ENCODE measurements at regions not wholly inside any gene's neighbourhood (a gene's known extent, or its start where the extent isn't known, plus 50 kb on each side); places are given as distances from the start of the nearest gene placed in this dataset.

DNA sequence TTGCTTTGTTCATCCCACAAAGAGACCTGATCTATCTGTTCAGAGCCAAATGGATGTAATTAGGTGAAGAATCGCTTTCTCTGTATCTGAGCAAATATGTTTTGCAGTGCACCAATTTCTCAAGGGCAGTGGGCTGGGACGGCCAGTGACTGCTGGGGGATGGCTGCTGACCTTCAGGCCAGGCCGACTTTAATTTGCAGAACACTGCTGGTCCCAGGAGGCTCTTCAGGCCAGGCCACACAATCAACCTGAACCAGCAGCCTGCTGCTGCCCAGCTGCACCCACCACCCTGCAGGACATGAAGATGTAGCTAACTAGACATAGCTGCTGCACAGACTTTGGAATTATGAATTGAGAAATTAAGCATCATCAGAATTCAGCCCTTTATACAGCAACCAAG lies 194.4 kb upstream of the ONECUT1 start:
- no peak for FAIRE-seq

DNA sequence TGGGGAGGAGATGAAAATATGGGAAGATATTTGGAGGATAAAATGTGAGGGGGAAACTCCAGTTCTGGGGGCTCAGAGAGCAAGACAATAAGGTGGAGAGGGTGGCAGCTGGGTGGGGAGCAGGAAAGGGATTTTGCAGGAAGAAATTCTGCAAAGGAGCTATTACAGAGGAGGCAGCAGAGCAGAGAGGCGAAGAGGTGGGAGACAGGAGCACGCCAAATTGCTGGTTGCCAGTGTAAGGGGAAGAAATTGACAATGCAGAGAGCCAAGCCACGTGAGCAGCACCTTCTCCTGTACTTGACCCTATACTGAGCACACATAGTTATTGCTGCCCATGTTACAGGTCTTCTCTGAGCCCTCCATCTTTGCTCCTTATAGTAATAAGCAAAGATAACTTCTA lies 190.3 kb upstream of the ONECUT1 start:
- 61 to 64% (median 63%) methylated on average over 3 of the region's 3 CpGs for WGBS, 3 donors
- Histone ChIP-seq H3K9me3 (ENCODE audit: control insufficient read depth in 2 of 2, insufficient read depth in 1 of 2, low read depth in 1 of 2, low read length in 1 of 2) (no peaks in the 10 kb centered on the region), H3K4me1 (ENCODE audit: control insufficient read depth in 3 of 3, insufficient read depth in 2 of 3, low read depth in 1 of 3, low read length in 2 of 3) (no peaks in the 10 kb centered on the region), H3K4me3 (ENCODE audit: low read depth in 1 of 3, low read length in 3 of 3) (no peak overlapping the region), H3K27me3 (ENCODE audit: control insufficient read depth in 3 of 3, insufficient read depth in 3 of 3, low read length in 3 of 3) (no peaks in the 10 kb centered on the region), H3K36me3 (ENCODE audit: control insufficient read depth in 3 of 3, insufficient read depth in 2 of 3, low read depth in 1 of 3, low read length in 3 of 3) (no peaks in the 10 kb centered on the region), H3K27ac (ENCODE audit: low read depth in 1 of 3, low read length in 2 of 3) (no peak overlapping the region)
- no peak for FAIRE-seq
- DNase-seq, result no peak

More for the DNA sequence above, 194.4 kb upstream of the ONECUT1 start:
- H3K9me3 ChIP-seq (ENCODE audit: control insufficient read depth in 2 of 2, insufficient read depth in 1 of 2, low read depth in 1 of 2, low read length in 1 of 2), result no peaks in the 10 kb centered on the region
- no peak for DNase-seq
- H3K27me3 ChIP-seq (ENCODE audit: control insufficient read depth in 3 of 3, insufficient read depth in 3 of 3, low read length in 3 of 3), result no peaks in the 10 kb centered on the region
- H3K36me3 ChIP-seq (ENCODE audit: control insufficient read depth in 3 of 3, insufficient read depth in 2 of 3, low read depth in 1 of 3, low read length in 3 of 3), result no peaks in the 10 kb centered on the region
- no peak overlapping the region for H3K4me3 ChIP-seq (ENCODE audit: low read depth in 1 of 3, low read length in 3 of 3)
- no peaks in the 10 kb centered on the region for H3K4me1 ChIP-seq (ENCODE audit: control insufficient read depth in 3 of 3, insufficient read depth in 2 of 3, low read depth in 1 of 3, low read length in 2 of 3)
- WGBS, 3 donors, result 56 to 72% (median 65%) methylated on average over 3 of the region's 3 CpGs
- H3K27ac ChIP-seq (ENCODE audit: low read depth in 1 of 3, low read length in 2 of 3), result no peak overlapping the region

DNA sequence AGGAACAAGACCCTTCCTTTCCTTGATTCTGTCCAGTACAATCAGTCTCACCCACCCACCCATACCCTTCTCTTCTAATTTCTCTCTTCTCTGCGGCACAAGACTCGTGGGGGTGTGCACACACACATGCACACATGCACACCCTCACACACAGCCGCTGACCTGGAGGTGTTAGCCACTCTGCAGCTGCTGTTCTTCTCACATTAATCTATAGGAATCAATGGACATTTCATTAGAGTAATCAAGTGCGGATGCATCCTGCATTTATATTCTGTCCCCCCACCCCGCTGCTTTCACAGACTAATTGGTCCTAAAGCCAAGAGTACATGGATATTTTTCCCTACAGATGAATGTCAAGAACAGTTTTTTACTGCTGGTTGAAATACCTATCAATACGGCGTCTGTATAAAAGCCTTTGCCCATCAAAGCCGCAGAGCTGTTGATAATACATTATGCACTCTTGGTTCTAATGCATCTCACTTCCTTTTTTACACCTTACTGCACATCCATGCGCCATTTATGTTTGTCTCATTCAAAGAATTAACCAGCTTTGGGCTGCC lies 186.5 kb upstream of the ONECUT1 start:
- DNase-seq (no peak), FAIRE-seq (no peak)
- 85 to 86% (median 86%) methylated on average over 9 of the region's 9 CpGs for WGBS, 3 donors
- H3K4me3 ChIP-seq (ENCODE audit: low read depth in 1 of 3, low read length in 3 of 3), result no peak overlapping the region
- no peaks in the 10 kb centered on the region for H3K36me3 ChIP-seq (ENCODE audit: control insufficient read depth in 3 of 3, insufficient read depth in 2 of 3, low read depth in 1 of 3, low read length in 3 of 3)
- H3K27ac ChIP-seq (ENCODE audit: low read depth in 1 of 3, low read length in 2 of 3), result no peak overlapping the region
- no peaks in the 10 kb centered on the region for H3K9me3 ChIP-seq (ENCODE audit: control insufficient read depth in 2 of 2, insufficient read depth in 1 of 2, low read depth in 1 of 2, low read length in 1 of 2)
- peaks cover 0 to 5% (median 0%) of the 10 kb centered on the region in 3 donors for H3K27me3 ChIP-seq (ENCODE audit: control insufficient read depth in 3 of 3, insufficient read depth in 3 of 3, low read length in 3 of 3)
- no peaks in the 10 kb centered on the region for H3K4me1 ChIP-seq (ENCODE audit: control insufficient read depth in 3 of 3, insufficient read depth in 2 of 3, low read depth in 1 of 3, low read length in 2 of 3)

GRCh38 chr15:52975941-52976449 lies 185.9 kb upstream of the ONECUT1 start:
- Histone ChIP-seq H3K36me3 (ENCODE audit: control insufficient read depth in 3 of 3, insufficient read depth in 2 of 3, low read depth in 1 of 3, low read length in 3 of 3) (no peaks in the 10 kb centered on the region), H3K27me3 (ENCODE audit: control insufficient read depth in 3 of 3, insufficient read depth in 3 of 3, low read length in 3 of 3) (peaks cover 0 to 5% (median 0%) of the 10 kb centered on the region in 3 donors), H3K4me1 (ENCODE audit: control insufficient read depth in 3 of 3, insufficient read depth in 2 of 3, low read depth in 1 of 3, low read length in 2 of 3) (no peaks in the 10 kb centered on the region), H3K4me3 (ENCODE audit: low read depth in 1 of 3, low read length in 3 of 3) (no peak overlapping the region), H3K9me3 (ENCODE audit: control insufficient read depth in 2 of 2, insufficient read depth in 1 of 2, low read depth in 1 of 2, low read length in 1 of 2) (no peaks in the 10 kb centered on the region), H3K27ac (ENCODE audit: low read depth in 1 of 3, low read length in 2 of 3) (no peak overlapping the region)
- DNase-seq, result no peak
- WGBS, 3 donors, result 36 to 71% (median 58%) methylated on average over 4 of the region's 4 CpGs
- FAIRE-seq, result no peak

DNA sequence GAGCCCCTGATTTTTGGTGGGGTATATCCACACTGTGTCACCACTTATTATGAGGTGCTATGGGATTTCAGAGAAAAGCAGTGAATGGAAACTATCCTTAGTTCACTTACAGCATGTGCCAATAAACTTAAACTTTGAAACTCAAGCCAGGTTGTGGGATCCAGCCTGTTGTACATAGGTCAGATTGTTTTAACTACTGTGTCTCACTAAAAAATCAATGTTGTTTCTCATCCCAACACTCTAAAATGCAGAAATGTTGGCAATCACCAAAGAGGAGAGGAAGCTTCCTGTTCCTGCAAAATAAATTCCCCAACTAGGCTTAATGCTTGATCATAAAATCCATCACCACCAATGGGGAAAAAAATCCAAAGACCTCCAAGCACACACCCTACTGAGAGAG lies 173.7 kb upstream of the ONECUT1 start:
- no peak overlapping the region for H3K4me3 ChIP-seq (ENCODE audit: low read depth in 1 of 3, low read length in 3 of 3)
- H3K4me1 ChIP-seq (ENCODE audit: control insufficient read depth in 3 of 3, insufficient read depth in 2 of 3, low read depth in 1 of 3, low read length in 2 of 3), result no peaks in the 10 kb centered on the region
- H3K27ac ChIP-seq (ENCODE audit: low read depth in 1 of 3, low read length in 2 of 3), result no peak overlapping the region
- FAIRE-seq, result no peak
- no peaks in the 10 kb centered on the region for H3K27me3 ChIP-seq (ENCODE audit: control insufficient read depth in 3 of 3, insufficient read depth in 3 of 3, low read length in 3 of 3)
- no peak for DNase-seq
- H3K9me3 ChIP-seq (ENCODE audit: control insufficient read depth in 2 of 2, insufficient read depth in 1 of 2, low read depth in 1 of 2, low read length in 1 of 2), result no peaks in the 10 kb centered on the region
- no peaks in the 10 kb centered on the region for H3K36me3 ChIP-seq (ENCODE audit: control insufficient read depth in 3 of 3, insufficient read depth in 2 of 3, low read depth in 1 of 3, low read length in 3 of 3)

DNA sequence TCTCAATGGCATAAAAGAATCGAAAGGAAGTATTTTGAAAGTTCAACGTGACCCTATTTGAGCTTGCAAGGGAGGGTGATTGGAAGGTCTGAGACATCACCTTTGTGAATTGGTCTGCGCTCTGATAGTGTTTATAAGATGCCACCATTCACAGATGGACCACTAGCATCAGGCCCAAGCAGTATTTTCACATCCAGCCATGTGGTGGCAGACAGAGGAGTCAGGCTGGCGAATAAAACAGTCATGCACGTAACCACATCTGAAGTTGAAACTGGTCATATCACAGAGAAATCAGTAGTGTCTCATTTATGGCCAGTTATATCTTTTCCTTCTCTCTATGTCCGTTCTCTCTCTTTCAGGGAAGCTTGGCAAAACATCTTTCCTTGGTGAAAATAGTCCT lies 170.1 kb upstream of the ONECUT1 start:
- FAIRE-seq, result no peak
- DNase-seq, result no peak
- WGBS, 3 donors, result 76 to 82% (median 81%) methylated on average over 6 of the region's 6 CpGs

GRCh38 chr15:52943746-52944145 lies 153.6 kb upstream of the ONECUT1 start:
- Histone ChIP-seq H3K9me3 (ENCODE audit: control insufficient read depth in 2 of 2, insufficient read depth in 1 of 2, low read depth in 1 of 2, low read length in 1 of 2) (no peaks in the 10 kb centered on the region), H3K27me3 (ENCODE audit: control insufficient read depth in 3 of 3, insufficient read depth in 3 of 3, low read length in 3 of 3) (peaks cover 0 to 7% (median 2%) of the 10 kb centered on the region in 3 donors), H3K4me1 (ENCODE audit: control insufficient read depth in 3 of 3, insufficient read depth in 2 of 3, low read depth in 1 of 3, low read length in 2 of 3) (no peaks in the 10 kb centered on the region), H3K27ac (ENCODE audit: low read depth in 1 of 3, low read length in 2 of 3) (no peak overlapping the region), H3K4me3 (ENCODE audit: low read depth in 1 of 3, low read length in 3 of 3) (no peak overlapping the region), H3K36me3 (ENCODE audit: control insufficient read depth in 3 of 3, insufficient read depth in 2 of 3, low read depth in 1 of 3, low read length in 3 of 3) (no peaks in the 10 kb centered on the region)
- WGBS, 3 donors, result 75 to 82% (median 82%) methylated on average over 2 of the region's 2 CpGs
- DNase-seq, result no peak
- FAIRE-seq, result no peak

More for the DNA sequence above, 170.1 kb upstream of the ONECUT1 start:
- Histone ChIP-seq H3K27me3 (ENCODE audit: control insufficient read depth in 3 of 3, insufficient read depth in 3 of 3, low read length in 3 of 3) (no peaks in the 10 kb centered on the region), H3K36me3 (ENCODE audit: control insufficient read depth in 3 of 3, insufficient read depth in 2 of 3, low read depth in 1 of 3, low read length in 3 of 3) (no peaks in the 10 kb centered on the region), H3K9me3 (ENCODE audit: control insufficient read depth in 2 of 2, insufficient read depth in 1 of 2, low read depth in 1 of 2, low read length in 1 of 2) (no peaks in the 10 kb centered on the region), H3K4me1 (ENCODE audit: control insufficient read depth in 3 of 3, insufficient read depth in 2 of 3, low read depth in 1 of 3, low read length in 2 of 3) (no peaks in the 10 kb centered on the region), H3K4me3 (ENCODE audit: low read depth in 1 of 3, low read length in 3 of 3) (no peak overlapping the region), H3K27ac (ENCODE audit: low read depth in 1 of 3, low read length in 2 of 3) (no peak overlapping the region)

- H3K9me3 ChIP-seq (ENCODE audit: control insufficient read depth in 2 of 2, insufficient read depth in 1 of 2, low read depth in 1 of 2, low read length in 1 of 2), result no peaks in the 10 kb centered on the region
- DNase-seq (no peak), FAIRE-seq (no peak)
- WGBS, 3 donors, result 80 to 89% (median 84%) methylated on average over 1 of the region's 1 CpG
- H3K4me3 ChIP-seq (ENCODE audit: low read depth in 1 of 3, low read length in 3 of 3), result no peak overlapping the region
- no peaks in the 10 kb centered on the region for H3K4me1 ChIP-seq (ENCODE audit: control insufficient read depth in 3 of 3, insufficient read depth in 2 of 3, low read depth in 1 of 3, low read length in 2 of 3)
- no peak overlapping the region for H3K27ac ChIP-seq (ENCODE audit: low read depth in 1 of 3, low read length in 2 of 3)
- H3K36me3 ChIP-seq (ENCODE audit: control insufficient read depth in 3 of 3, insufficient read depth in 2 of 3, low read depth in 1 of 3, low read length in 3 of 3), result no peaks in the 10 kb centered on the region
- H3K27me3 ChIP-seq (ENCODE audit: control insufficient read depth in 3 of 3, insufficient read depth in 3 of 3, low read length in 3 of 3), result peaks cover 0 to 2% (median 0%) of the 10 kb centered on the region in 3 donors
Observed at GRCh38 chr15:52936489-52936888, 146.4 kb upstream of the ONECUT1 start.

DNA sequence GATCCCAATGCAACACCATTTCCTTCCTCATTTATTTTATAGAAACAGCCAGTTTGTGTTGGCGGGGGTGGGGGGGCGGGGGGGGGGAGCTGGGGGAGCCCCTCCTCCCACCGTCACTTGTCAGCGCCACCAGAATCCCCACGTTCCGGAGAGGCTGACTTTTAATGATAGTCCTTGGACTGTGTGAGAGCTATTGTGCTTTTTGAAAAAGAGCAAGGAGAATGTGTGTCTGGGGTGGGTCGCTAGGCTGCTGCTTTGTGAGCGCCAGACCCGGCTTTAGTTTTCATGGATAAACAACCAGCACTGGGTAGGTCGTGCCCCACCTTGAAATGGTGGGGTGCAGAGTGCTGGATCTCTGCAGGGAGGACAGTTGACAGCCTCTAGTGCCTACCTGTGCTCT lies 135.0 kb upstream of the ONECUT1 start:
- 20 to 34% (median 31%) methylated on average over 10 of the region's 10 CpGs for WGBS, 3 donors
- Histone ChIP-seq H3K27ac (ENCODE audit: low read depth in 1 of 3, low read length in 2 of 3) (no peak overlapping the region), H3K4me3 (ENCODE audit: low read depth in 1 of 3, low read length in 3 of 3) (no peak overlapping the region), H3K36me3 (ENCODE audit: control insufficient read depth in 3 of 3, insufficient read depth in 2 of 3, low read depth in 1 of 3, low read length in 3 of 3) (no peaks in the 10 kb centered on the region), H3K9me3 (ENCODE audit: control insufficient read depth in 2 of 2, insufficient read depth in 1 of 2, low read depth in 1 of 2, low read length in 1 of 2) (no peaks in the 10 kb centered on the region), H3K27me3 (ENCODE audit: control insufficient read depth in 3 of 3, insufficient read depth in 3 of 3, low read length in 3 of 3) (peaks cover 0 to 2% (median 0%) of the 10 kb centered on the region in 3 donors), H3K4me1 (ENCODE audit: control insufficient read depth in 3 of 3, insufficient read depth in 2 of 3, low read depth in 1 of 3, low read length in 2 of 3) (no peaks in the 10 kb centered on the region)
- FAIRE-seq (no peak), DNase-seq (no peak)
